GM12878 (cell line): ENCODE measurements at regions not wholly inside any gene's neighbourhood (a gene's known extent, or its start where the extent isn't known, plus 50 kb on each side); places are given as distances from the start of the nearest gene placed in this dataset.

Experiments
- BACH1 ChIP-seq: fragments of 450-650 bp; IDR thresholded peaks from 2 replicates; pipeline ENCODE4 v1.6.1; 2017; ENCODE audit warnings: mild to moderate bottlenecking, borderline replicate concordance
- CBX3 ChIP-seq: fragments of 200-600 bp; sonication (generic); IDR thresholded peaks from 2 replicates; pipeline ENCODE4 v1.6.1; 2016; ENCODE audit warnings: low read depth, borderline replicate concordance
- CTCF ChIP-seq, 3 experiments: IDR thresholded peaks in 2 of 3; conservative IDR thresholded peaks in 1 of 3; 2 replicates each; pipeline ENCODE4 v1.5.1; 2011; ENCODE audit warnings: low read depth in 3 of 3, low read length in 3 of 3, mild to moderate bottlenecking in 3 of 3, control low read depth in 2 of 3, moderate library complexity in 2 of 3, inconsistent platforms in 1 of 3, mixed read lengths in 1 of 3; ENCODE audit not compliant: control insufficient read depth in 2 of 3, insufficient read depth in 1 of 3; ENCODE audit errors: extremely low read depth in 1 of 3
- EGR1 ChIP-seq, 2 experiments: IDR thresholded peaks; 1 replicate in 1 of 2; 2 replicates in 1 of 2; pipeline ENCODE4 v1.6.1; 2011 to 2012; ENCODE audit warnings: low read depth in 2 of 2, low read length in 2 of 2, borderline replicate concordance in 1 of 2, mild to moderate bottlenecking in 1 of 2, moderate library complexity in 1 of 2
- IRF5 ChIP-seq: fragments of 450-650 bp; IDR thresholded peaks from 2 replicates; pipeline ENCODE4 v1.6.1; 2017; ENCODE audit warnings: borderline replicate concordance
- MYB ChIP-seq: fragments of 150-350 bp; IDR thresholded peaks from 2 replicates; pipeline ENCODE4 v1.6.1; 2014; ENCODE audit warnings: mild to moderate bottlenecking, low read depth, low read length, borderline replicate concordance
- NFXL1 ChIP-seq: fragments of 450-650 bp; IDR thresholded peaks from 2 replicates; pipeline ENCODE4 v1.6.1; 2017; ENCODE audit warnings: antibody characterized with exemption, mild to moderate bottlenecking, borderline replicate concordance
- POU2F2 ChIP-seq: IDR thresholded peaks from 3 replicates; pipeline ENCODE4 v1.6.1; 2011; ENCODE audit warnings: low read depth, mild to moderate bottlenecking, low read length, borderline replicate concordance
- RELB ChIP-seq: fragments of 450-650 bp; IDR thresholded peaks from 2 replicates; pipeline ENCODE4 v1.6.1; 2017; ENCODE audit warnings: low read depth, mild to moderate bottlenecking, moderate library complexity
- TAF1 ChIP-seq: IDR thresholded peaks from 2 replicates; pipeline ENCODE4 v1.6.1; 2011; ENCODE audit warnings: mild to moderate bottlenecking, low read depth, low read length, borderline replicate concordance
- YBX1 ChIP-seq: fragments of 450-650 bp; IDR thresholded peaks from 2 replicates; pipeline ENCODE4 v1.6.1; 2016; ENCODE audit warnings: antibody characterized with exemption
- ZBTB33 ChIP-seq: fragments of 450-650 bp; IDR thresholded peaks from 2 replicates; pipeline ENCODE4 v1.6.1; 2017; ENCODE audit warnings: mild to moderate bottlenecking
- ZBTB4 ChIP-seq: fragments of 450-650 bp; formaldehyde crosslinking; IDR thresholded peaks from 2 replicates; pipeline ENCODE4 v1.4.0; 2022; ENCODE audit warnings: mild to moderate bottlenecking, moderate library complexity
- ZNF687 ChIP-seq: fragments of 450-650 bp; IDR thresholded peaks from 2 replicates; pipeline ENCODE4 v1.6.1; 2017; ENCODE audit warnings: mild to moderate bottlenecking, moderate library complexity

GRCh38 chr9:3074247-3074646 lies 230.4 kb upstream of the PUM3 start (continued):
- TF ChIP-seq RELB (no peak), ZBTB4 (CRISPR knock-in tag) (no peak), CTCF (IDR thresholded peaks at IDR 0.05 in 2 of 3, conservative IDR thresholded peaks at IDR 0.05 in 1 of 3; ENCODE audit: control insufficient read depth in 2 of 3, extremely low read depth in 1 of 3, insufficient read depth in 1 of 3, low read depth in 3 of 3, low read length in 3 of 3) (no peak), ZNF687 (no peak), NFXL1 (no peak), YBX1 (no peak), ZBTB33 (no peak), POU2F2 (no peak), TAF1 (no peak), CBX3 (no peak), IRF5 (no peak), MYB (no peak), EGR1 (IDR thresholded peaks at IDR 0.05; ENCODE audit: borderline replicate concordance in 1 of 2, low read depth in 2 of 2, low read length in 2 of 2) (no peak), BACH1 (no peak)
